ENCODE measurements at regions not wholly inside any gene's neighbourhood (a gene's known extent, or its start where the extent isn't known, plus 50 kb on each side); places are given as distances from the start of the nearest gene placed in this dataset.
"Not testable (repeated sequence)": the region's sequence is repeated elsewhere in the genome, so short reads cannot be mapped to it uniquely, and the experiment has no call there.

- DNase-seq, result not testable (repeated sequence)
Measured at GRCh38 chr10:62500116-62500515, 125.9 kb downstream of the ZNF365 start.

- DNase-seq, result no peak
Measured at GRCh38 chr10:62501547-62501946, 127.4 kb downstream of the ZNF365 start.

- no peak for DNase-seq
Measured at GRCh38 chr10:62502995-62503613, 128.9 kb downstream of the ZNF365 start.

GRCh38 chr10:62503872-62504271 lies 129.7 kb downstream of the ZNF365 start:
- DNase-seq, result no peak

GRCh38 chr10:62506371-62506770 lies 132.2 kb downstream of the ZNF365 start:
- no peak for DNase-seq

- DNase-seq, result no peak
Measured at GRCh38 chr10:62511238-62511637, 137.1 kb downstream of the ZNF365 start.

- no peak for DNase-seq
Measured at GRCh38 chr10:62511656-62512055, 137.5 kb downstream of the ZNF365 start.

- DNase-seq, result no peak
Measured at GRCh38 chr10:62512732-62513475, 138.7 kb downstream of the ZNF365 start.

- no peak for DNase-seq
Measured at GRCh38 chr10:62514079-62514693, 140.0 kb downstream of the ZNF365 start.

GRCh38 chr10:62517252-62517651 lies 143.1 kb downstream of the ZNF365 start:
- no peak for DNase-seq

- no peak for DNase-seq
Measured at GRCh38 chr10:62527019-62527827, 153.1 kb downstream of the ZNF365 start.

GRCh38 chr10:62528441-62528840 lies 154.3 kb downstream of the ZNF365 start:
- DNase-seq, result no peak

- DNase-seq, result no peak
Measured at GRCh38 chr10:62529396-62529795, 155.2 kb downstream of the ZNF365 start.

- no peak for DNase-seq
Measured at GRCh38 chr10:62534031-62534430, 159.9 kb downstream of the ZNF365 start.

GRCh38 chr10:62538606-62539005 lies 164.4 kb downstream of the ZNF365 start:
- no peak for DNase-seq

GRCh38 chr10:62540389-62540788 lies 166.2 kb downstream of the ZNF365 start:
- DNase-seq, result no peak

- no peak for DNase-seq
Measured at GRCh38 chr10:62541811-62542210, 167.6 kb downstream of the ZNF365 start.

GRCh38 chr10:62543571-62544355 lies 169.6 kb downstream of the ZNF365 start:
- DNase-seq, result no peak

- no peak for DNase-seq
Measured at GRCh38 chr10:62545160-62546066, 171.2 kb downstream of the ZNF365 start.

- DNase-seq, result no peak
Measured at GRCh38 chr10:62548686-62549085, 174.5 kb downstream of the ZNF365 start.

GRCh38 chr10:62550173-62550572 lies 176.0 kb downstream of the ZNF365 start:
- no peak for DNase-seq
